ENCODE measurements at regions not wholly inside any gene's neighbourhood (a gene's known extent, or its start where the extent isn't known, plus 50 kb on each side); places are given as distances from the start of the nearest gene placed in this dataset.
"Not testable (repeated sequence)": the region's sequence is repeated elsewhere in the genome, so short reads cannot be mapped to it uniquely, and the experiment has no call there.

DNA sequence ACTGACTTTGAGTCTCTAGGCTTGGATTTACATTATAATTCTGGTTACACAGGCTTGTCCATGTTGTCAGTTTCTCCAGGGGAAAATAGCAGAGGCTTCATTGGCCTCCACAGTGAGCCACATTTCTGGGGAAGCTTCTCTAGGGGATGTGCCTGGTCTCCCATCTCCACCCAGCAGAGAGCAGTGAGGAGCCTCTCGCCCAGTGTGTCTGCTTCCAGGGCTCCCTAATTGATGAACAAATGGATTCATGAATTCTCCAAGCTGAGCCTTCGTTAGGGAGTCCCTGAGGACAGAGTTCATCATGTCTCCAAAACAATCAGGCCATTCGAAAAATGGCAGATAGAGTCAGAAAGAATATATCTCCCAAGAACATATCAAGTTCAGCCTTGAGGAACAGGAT, 162.4 kb upstream of the TOX3 start:
- CTCF ChIA-PET: no interaction called here
- H3K4me3 Mint-ChIP-seq: no peak overlapping the region
- H3K4me1 Mint-ChIP-seq: no peaks in the 10 kb centered on the region
- peaks cover 2% of the 10 kb centered on the region for H3K9me3 Mint-ChIP-seq
- DNase-seq: no peak
- no peak overlapping the region for H3K27ac Mint-ChIP-seq
- no peaks in the 10 kb centered on the region for H3K36me3 Mint-ChIP-seq
- peaks cover 4% of the 10 kb centered on the region for H3K27me3 Mint-ChIP-seq

DNA sequence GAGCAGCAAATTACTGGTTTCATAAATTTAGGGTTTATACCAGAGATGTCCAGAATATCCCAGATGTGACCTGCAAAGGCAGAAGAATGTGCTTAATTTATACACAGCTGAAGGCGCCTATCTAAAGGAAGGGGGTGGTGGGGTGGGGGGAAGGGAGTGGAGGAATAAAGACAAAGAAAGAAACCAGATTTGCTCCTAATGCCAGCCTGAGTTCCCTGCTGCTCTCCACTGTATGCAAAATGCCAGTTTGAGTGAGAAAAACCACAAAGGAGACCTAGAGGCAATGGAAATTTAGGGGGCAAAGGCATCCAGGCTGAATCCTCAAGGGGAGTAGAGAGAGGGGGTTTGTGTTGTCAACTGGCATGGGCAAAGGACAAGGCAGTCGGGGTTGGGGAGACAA, 161.5 kb upstream of the TOX3 start:
- DNase-seq: no peak
- H3K27me3 Mint-ChIP-seq: peaks cover 4% of the 10 kb centered on the region
- no peaks in the 10 kb centered on the region for H3K4me1 Mint-ChIP-seq
- no peak overlapping the region for H3K27ac Mint-ChIP-seq
- H3K4me3 Mint-ChIP-seq: no peak overlapping the region
- no peaks in the 10 kb centered on the region for H3K36me3 Mint-ChIP-seq
- CTCF ChIA-PET: no interaction called here
- H3K9me3 Mint-ChIP-seq: peaks cover 2% of the 10 kb centered on the region

DNA sequence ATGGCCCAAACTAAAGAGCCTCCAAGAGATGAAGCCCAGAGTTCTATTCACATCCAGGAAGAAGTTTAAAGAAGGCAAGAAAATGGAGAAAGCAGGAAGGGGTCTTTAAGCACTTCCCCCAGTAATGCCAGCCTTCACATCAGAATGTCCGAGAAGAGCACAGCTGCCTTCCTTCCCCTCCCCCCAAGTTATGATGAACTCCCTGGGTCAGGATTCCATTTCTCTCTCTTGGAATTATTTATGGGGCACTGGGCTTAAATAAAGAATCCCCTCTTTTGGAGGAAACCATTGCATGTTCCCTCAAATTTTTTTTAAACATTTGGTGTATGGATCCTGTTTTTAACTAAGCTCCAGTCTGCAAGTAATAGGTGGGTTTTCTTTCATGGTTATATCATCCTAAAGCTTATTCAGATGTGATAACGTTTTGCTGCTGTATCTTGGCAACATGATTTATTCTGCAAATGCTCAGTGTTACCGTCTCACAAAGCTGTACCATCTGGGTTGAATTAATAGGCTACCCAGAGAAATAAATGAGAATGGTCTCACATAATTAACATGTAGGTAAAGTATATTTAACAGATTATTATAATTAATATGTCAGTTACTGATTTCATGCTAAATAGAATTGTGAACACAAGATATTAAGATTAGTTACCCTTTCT, 160.9 kb upstream of the TOX3 start:
- Mint-ChIP-seq H3K36me3 (no peaks in the 10 kb centered on the region), H3K9me3 (peaks cover 2% of the 10 kb centered on the region), H3K27me3 (peaks cover 4% of the 10 kb centered on the region), H3K4me3 (no peak overlapping the region), H3K4me1 (no peaks in the 10 kb centered on the region), H3K27ac (no peak overlapping the region)
- no peak for DNase-seq
- CTCF ChIA-PET: no interaction called here

DNA sequence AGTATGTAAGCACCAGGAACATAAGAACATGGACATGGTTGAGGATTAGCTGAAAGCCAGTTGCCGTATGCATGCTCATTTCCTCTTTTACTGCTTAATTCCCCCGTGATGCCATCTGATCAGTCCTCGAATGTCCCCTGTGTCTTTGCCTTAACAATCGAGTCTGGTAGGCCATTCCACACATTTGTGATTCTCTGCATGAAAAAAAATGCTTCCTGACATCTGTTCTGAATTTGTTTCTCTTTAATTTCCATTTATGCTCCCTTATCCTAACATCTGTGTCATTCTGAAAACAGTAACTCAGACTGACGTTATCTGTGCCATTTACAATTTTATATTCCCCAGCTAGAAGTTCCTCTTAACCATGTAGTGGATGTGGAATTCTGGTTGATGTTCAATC, 158.2 kb upstream of the TOX3 start:
- CTCF ChIA-PET: no interaction called here
- no peaks in the 10 kb centered on the region for H3K27me3 Mint-ChIP-seq
- H3K36me3 Mint-ChIP-seq: no peaks in the 10 kb centered on the region
- H3K4me3 Mint-ChIP-seq: no peak overlapping the region
- peaks cover 3% of the 10 kb centered on the region for H3K9me3 Mint-ChIP-seq
- DNase-seq: no peak
- H3K4me1 Mint-ChIP-seq: no peaks in the 10 kb centered on the region
- H3K27ac Mint-ChIP-seq: no peak overlapping the region

DNA sequence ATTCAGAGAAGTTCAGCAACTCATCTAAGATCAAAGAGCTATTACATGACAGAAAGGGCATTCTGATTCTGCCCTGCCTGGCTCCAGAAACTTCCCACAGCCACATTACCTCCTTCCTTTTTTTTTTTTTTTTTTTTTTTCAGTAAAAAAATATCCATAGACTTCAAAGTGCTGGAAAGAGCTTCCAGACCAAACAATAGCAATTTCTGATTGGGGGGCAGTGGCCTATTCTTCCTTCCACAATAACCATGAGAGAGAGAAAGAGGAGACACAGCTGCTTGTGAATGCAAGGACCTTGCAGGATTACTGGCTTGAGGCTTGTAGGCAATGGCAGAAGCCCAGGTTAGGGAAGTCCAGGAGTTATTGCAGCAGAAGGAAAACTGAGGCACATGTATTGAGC, 151.0 kb upstream of the TOX3 start:
- Mint-ChIP-seq H3K4me1 (no peaks in the 10 kb centered on the region), H3K9me3 (peaks cover 12% of the 10 kb centered on the region), H3K27me3 (no peaks in the 10 kb centered on the region), H3K4me3 (no peak overlapping the region), H3K27ac (no peak overlapping the region), H3K36me3 (no peaks in the 10 kb centered on the region)
- no peak for DNase-seq
- CTCF ChIA-PET: no interaction called here

GRCh38 chr16:52696126-52696525, 149.2 kb upstream of the TOX3 start:
- no peak for DNase-seq
- Mint-ChIP-seq H3K27ac (no peak overlapping the region), H3K4me1 (no peaks in the 10 kb centered on the region), H3K4me3 (no peak overlapping the region), H3K27me3 (no peaks in the 10 kb centered on the region), H3K9me3 (peaks cover 14% of the 10 kb centered on the region), H3K36me3 (no peaks in the 10 kb centered on the region)
- CTCF ChIA-PET: no interaction called here

- H3K4me3 Mint-ChIP-seq: no peak overlapping the region
- CTCF ChIA-PET: no interaction called here
- no peaks in the 10 kb centered on the region for H3K4me1 Mint-ChIP-seq
- H3K9me3 Mint-ChIP-seq: peaks cover 16% of the 10 kb centered on the region
- no peak overlapping the region for H3K27ac Mint-ChIP-seq
- no peaks in the 10 kb centered on the region for H3K36me3 Mint-ChIP-seq
- H3K27me3 Mint-ChIP-seq: no peaks in the 10 kb centered on the region
- no peak for DNase-seq
Observed at GRCh38 chr16:52690468-52690867, 143.5 kb upstream of the TOX3 start.

DNA sequence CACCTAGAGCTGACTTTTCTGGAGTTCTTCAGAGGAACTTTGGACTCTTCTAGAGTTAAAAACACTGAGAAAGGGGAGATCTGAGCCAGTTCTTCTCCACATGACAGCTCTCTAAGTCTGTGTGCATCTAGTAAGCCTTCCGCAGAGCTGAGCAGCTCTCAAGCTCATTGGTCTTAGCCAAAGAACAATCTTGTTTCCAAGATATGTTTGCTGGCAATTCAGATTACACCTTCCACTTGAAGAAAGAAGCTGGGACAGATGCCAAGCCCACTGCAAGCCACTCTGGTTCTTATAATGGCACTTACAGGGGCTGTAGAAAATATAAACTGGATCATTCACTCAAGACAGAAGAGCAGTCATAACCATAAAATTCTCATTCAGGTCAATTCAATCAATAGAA, 134.1 kb upstream of the TOX3 start:
- Mint-ChIP-seq H3K27me3 (no peaks in the 10 kb centered on the region), H3K27ac (no peak overlapping the region), H3K4me1 (no peaks in the 10 kb centered on the region), H3K36me3 (no peaks in the 10 kb centered on the region), H3K9me3 (peaks cover 5% of the 10 kb centered on the region), H3K4me3 (no peak overlapping the region)
- CTCF ChIA-PET: no interaction called here
- no peak for DNase-seq

DNA sequence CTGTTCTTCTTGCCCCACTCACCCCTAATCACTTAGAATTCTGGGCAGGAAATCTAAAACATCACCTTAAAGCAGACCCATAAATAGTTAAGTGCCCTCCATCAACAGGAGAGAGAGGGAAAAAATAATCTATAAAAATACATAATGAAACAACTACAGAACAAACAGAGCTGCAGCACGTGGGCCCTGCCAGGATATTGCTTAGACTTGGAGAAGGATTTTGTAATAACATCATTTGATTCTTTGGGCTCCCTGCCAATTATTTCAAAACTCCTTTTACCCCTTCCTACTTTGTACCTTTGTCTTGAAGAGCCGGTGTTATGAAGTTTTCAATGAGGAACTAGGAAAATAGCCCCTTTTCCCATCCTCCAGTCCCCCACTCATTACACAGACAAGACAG, 130.6 kb upstream of the TOX3 start:
- no peaks in the 10 kb centered on the region for H3K27me3 Mint-ChIP-seq
- H3K36me3 Mint-ChIP-seq: no peaks in the 10 kb centered on the region
- H3K9me3 Mint-ChIP-seq: peaks cover 3% of the 10 kb centered on the region
- CTCF ChIA-PET: no interaction called here
- no peak for DNase-seq
- H3K27ac Mint-ChIP-seq: no peak overlapping the region
- no peak overlapping the region for H3K4me3 Mint-ChIP-seq
- H3K4me1 Mint-ChIP-seq: no peaks in the 10 kb centered on the region

- CTCF ChIA-PET: no interaction called here
- Mint-ChIP-seq H3K4me1 (no peaks in the 10 kb centered on the region), H3K27me3 (no peaks in the 10 kb centered on the region), H3K9me3 (peaks cover 3% of the 10 kb centered on the region), H3K36me3 (no peaks in the 10 kb centered on the region), H3K4me3 (no peak overlapping the region), H3K27ac (no peak overlapping the region)
- no peak for DNase-seq
Observed at GRCh38 chr16:52676959-52677358, 130.0 kb upstream of the TOX3 start.

- DNase-seq: no peak
- H3K9me3 Mint-ChIP-seq: peaks cover 3% of the 10 kb centered on the region
- no peak overlapping the region for H3K4me3 Mint-ChIP-seq
- H3K4me1 Mint-ChIP-seq: no peaks in the 10 kb centered on the region
- no peak overlapping the region for H3K27ac Mint-ChIP-seq
- no peaks in the 10 kb centered on the region for H3K36me3 Mint-ChIP-seq
- H3K27me3 Mint-ChIP-seq: no peaks in the 10 kb centered on the region
- CTCF ChIA-PET: no interaction called here
Observed at GRCh38 chr16:52671590-52671989, 124.6 kb upstream of the TOX3 start.

GRCh38 chr16:52657924-52658323, 111.0 kb upstream of the TOX3 start:
- CTCF ChIA-PET: no interaction called here
- H3K36me3 Mint-ChIP-seq: no peaks in the 10 kb centered on the region
- no peaks in the 10 kb centered on the region for H3K4me1 Mint-ChIP-seq
- no peak overlapping the region for H3K27ac Mint-ChIP-seq
- no peak for DNase-seq
- no peak overlapping the region for H3K4me3 Mint-ChIP-seq
- H3K27me3 Mint-ChIP-seq: no peaks in the 10 kb centered on the region
- H3K9me3 Mint-ChIP-seq: peaks cover 10% of the 10 kb centered on the region

GRCh38 chr16:52655916-52656315, 109.0 kb upstream of the TOX3 start:
- H3K36me3 Mint-ChIP-seq, H3K27me3 Mint-ChIP-seq, H3K4me3 Mint-ChIP-seq, DNase-seq, H3K4me1 Mint-ChIP-seq, H3K27ac Mint-ChIP-seq, CTCF ChIA-PET: not testable (repeated sequence)
- H3K9me3 Mint-ChIP-seq: peaks cover 10% of the 10 kb centered on the region

GRCh38 chr16:52655156-52655555, 108.2 kb upstream of the TOX3 start:
- H3K4me3 Mint-ChIP-seq, H3K36me3 Mint-ChIP-seq, H3K4me1 Mint-ChIP-seq, DNase-seq, H3K27ac Mint-ChIP-seq, H3K27me3 Mint-ChIP-seq, CTCF ChIA-PET: not testable (repeated sequence)
- H3K9me3 Mint-ChIP-seq: peaks cover 10% of the 10 kb centered on the region

DNA sequence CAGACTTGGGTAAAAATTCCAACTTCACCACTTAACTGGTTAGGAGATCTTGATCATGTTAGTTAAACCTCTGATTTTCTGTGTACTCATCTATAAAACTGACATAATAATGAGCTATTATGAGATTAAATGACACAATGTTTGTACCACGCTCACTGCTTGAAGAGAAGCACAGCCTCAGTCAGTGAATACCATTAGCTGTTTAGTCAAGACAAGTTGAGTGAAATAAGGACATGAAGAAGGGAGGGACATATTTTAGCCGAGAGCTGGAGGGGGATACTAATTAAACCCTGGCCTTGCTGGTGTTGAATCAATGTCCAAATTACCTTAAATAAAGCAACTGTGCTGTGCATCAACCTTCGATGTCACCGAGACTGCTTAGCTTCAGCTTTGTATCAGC, 105.1 kb upstream of the TOX3 start:
- Mint-ChIP-seq H3K4me1 (no peaks in the 10 kb centered on the region), H3K4me3 (no peak overlapping the region), H3K27ac (no peak overlapping the region), H3K27me3 (no peaks in the 10 kb centered on the region), H3K36me3 (no peaks in the 10 kb centered on the region), H3K9me3 (no peaks in the 10 kb centered on the region)
- CTCF ChIA-PET: no interaction called here
- DNase-seq: no peak

GRCh38 chr16:52650789-52651188, 103.8 kb upstream of the TOX3 start:
- CTCF ChIA-PET: no interaction called here
- H3K4me1 Mint-ChIP-seq: no peaks in the 10 kb centered on the region
- H3K4me3 Mint-ChIP-seq: no peak overlapping the region
- no peaks in the 10 kb centered on the region for H3K36me3 Mint-ChIP-seq
- H3K27ac Mint-ChIP-seq: no peak overlapping the region
- peaks cover 2% of the 10 kb centered on the region for H3K9me3 Mint-ChIP-seq
- H3K27me3 Mint-ChIP-seq: no peaks in the 10 kb centered on the region
- DNase-seq: no peak

All from activated naive CD4-positive, alpha-beta T cell treated with anti-CD3 and anti-CD28 coated beads, Interleukin-2, amount 10 ng/mL, durations not matched to agents 7 days and 5 days (primary cell).